Adrenal gland (tissue), 9 donors: ENCODE measurements at regions not wholly inside any gene's neighbourhood (a gene's known extent, or its start where the extent isn't known, plus 50 kb on each side); places are given as distances from the start of the nearest gene placed in this dataset.

Source experiments
- DNase-seq, 7 donors: peaks; one replicate each; pipeline ENCODE4 v3.0.0-alpha.2; 2019 to 2020
- H3K27ac ChIP-seq, 5 donors: fragments of 200-600 bp; sonication (generic) in 4 of 5; 1 replicate in 3 of 5; 2 replicates in 2 of 5; pipeline versions ENCODE4 v1.5.1 to v1.8.0; 2016 to 2020; ENCODE audit warnings: mild to moderate bottlenecking in 1 of 5
- H3K27me3 ChIP-seq: fragments of 200-600 bp; 2 replicates; pipeline ENCODE4 v1.8.0; 2021
- H3K36me3 ChIP-seq, 2 donors: fragments of 200-600 bp; replicated peaks in 1 of 2; 1 replicate in 1 of 2; 2 replicates in 1 of 2; pipeline versions ENCODE4 v1.5.1 to v1.8.0; 2018 to 2022
- H3K4me1 ChIP-seq, 2 donors: fragments of 200-600 bp; replicated peaks in 1 of 2; 1 replicate in 1 of 2; 2 replicates in 1 of 2; pipeline versions ENCODE4 v1.5.1 to v1.8.0; 2018 to 2021
- H3K4me3 ChIP-seq, 4 donors: fragments of 200-600 bp; sonication (generic) in 3 of 4; one replicate each; pipeline ENCODE4 v1.5.1; 2016 to 2018
- H3K9me3 ChIP-seq, 3 donors: fragments of 200-600 bp; sonication (generic) in 1 of 3; replicated peaks in 1 of 3; 1 replicate in 2 of 3; 2 replicates in 1 of 3; pipeline versions ENCODE4 v1.5.1 to v1.8.0; 2016 to 2021
- CTCF ChIP-seq, 6 experiments: fragments of 450-650 bp in 4 of 6; fragments of 200-600 bp in 2 of 6; sonication (generic) in 1 of 6; IDR thresholded peaks; 1 replicate in 5 of 6; 2 replicates in 1 of 6; pipeline versions ENCODE4 v1.5.1 to v1.8.0; 2016 to 2021; ENCODE audit warnings: antibody characterized with exemption in 6 of 6, mild to moderate bottlenecking in 2 of 6, moderate library complexity in 1 of 6
- POLR2A ChIP-seq, 2 donors: fragments of 450-650 bp; IDR thresholded peaks; one replicate each; pipeline ENCODE4 v1.6.1; 2017; ENCODE audit warnings: antibody characterized with exemption in 2 of 2, mild to moderate bottlenecking in 2 of 2, moderate library complexity in 1 of 2
- WGBS, 4 donors: extraction: QIAGEN DNeasy Blood & Tissue Kit in 2 of 4; methylation state at CpG; one replicate each; pipeline versions ENCODE4 v1.1.5 to v1.1.7; 2013 to 2017; 5-methylcytosine and 5-hydroxymethylcytosine counted together
- intact Hi-C, 2 donors: fragments of 100-400 bp; cut with DNase I; formaldehyde crosslinking; loops; one replicate each; pipeline versions ENCODE4 v1.14.1 to v1.15.0; 2022 to 2023
- donor health status: healthy with polysubstance abuse.
- donor health status: Bipolar disorder and iron deficiency.
- donor health status: DM: yes; HTN: yes; CAD: no.
- donor health status: DM: no; HTN: no; CAD: no.
- donor health status: DM: no; HTN: no; CAD: no.

- H3K9me3 ChIP-seq: no peaks in the 10 kb centered on the region
- H3K27ac ChIP-seq: no peak overlapping the region
- H3K36me3 ChIP-seq: no peaks in the 10 kb centered on the region
- intact Hi-C loops: no loop called here
- no peak overlapping the region for H3K4me3 ChIP-seq
- no peak for TF ChIP-seq POLR2A (IDR thresholded peaks at IDR 0.05)
- TF ChIP-seq CTCF (IDR thresholded peaks at IDR 0.05): no peak
- no peaks in the 10 kb centered on the region for H3K27me3 ChIP-seq
- H3K4me1 ChIP-seq: no peaks in the 10 kb centered on the region
- WGBS, 4 donors: 82 to 89% (median 84%) methylated on average over 8 of the region's 8 CpGs
- no peak for DNase-seq
Observed at GRCh38 chr5:172571892-172572291, 69.2 kb upstream of the NEURL1B start.

- Histone ChIP-seq H3K27me3 (no peaks in the 10 kb centered on the region), H3K4me1 (no peaks in the 10 kb centered on the region), H3K4me3 (no peak overlapping the region), H3K36me3 (no peaks in the 10 kb centered on the region), H3K9me3 (no peaks in the 10 kb centered on the region), H3K27ac (no peak overlapping the region)
- no peak for DNase-seq
- intact Hi-C loops: no loop called here
- 59 to 66% (median 63%) methylated on average over 3 of the region's 3 CpGs for WGBS, 4 donors
- TF ChIP-seq CTCF (IDR thresholded peaks at IDR 0.05) (no peak), POLR2A (IDR thresholded peaks at IDR 0.05) (no peak)
Observed at GRCh38 chr5:172571413-172571812, 69.7 kb upstream of the NEURL1B start.

GRCh38 chr5:172570594-172571334 lies 70.3 kb upstream of the NEURL1B start:
- DNase-seq: no peak
- WGBS, 4 donors: 76 to 79% (median 78%) methylated on average over 3 of the region's 3 CpGs
- no peaks in the 10 kb centered on the region for H3K36me3 ChIP-seq
- intact Hi-C loops: no loop called here
- H3K27ac ChIP-seq: no peak overlapping the region
- no peaks in the 10 kb centered on the region for H3K9me3 ChIP-seq
- H3K4me1 ChIP-seq: no peaks in the 10 kb centered on the region
- H3K27me3 ChIP-seq: no peaks in the 10 kb centered on the region
- TF ChIP-seq POLR2A (IDR thresholded peaks at IDR 0.05) (no peak), CTCF (IDR thresholded peaks at IDR 0.05) (no peak)
- no peak overlapping the region for H3K4me3 ChIP-seq

GRCh38 chr5:172569861-172570558 lies 71.1 kb upstream of the NEURL1B start:
- WGBS, 4 donors: 66 to 79% (median 75%) methylated on average over 8 to 15 of the region's 15 CpGs
- no peak for DNase-seq
- no peaks in the 10 kb centered on the region for H3K27me3 ChIP-seq
- intact Hi-C loops: no loop called here
- H3K27ac ChIP-seq: no peak overlapping the region
- no peaks in the 10 kb centered on the region for H3K36me3 ChIP-seq
- TF ChIP-seq POLR2A (IDR thresholded peaks at IDR 0.05) (no peak), CTCF (IDR thresholded peaks at IDR 0.05) (no peak)
- no peak overlapping the region for H3K4me3 ChIP-seq
- no peaks in the 10 kb centered on the region for H3K9me3 ChIP-seq
- H3K4me1 ChIP-seq: no peaks in the 10 kb centered on the region
